Anterior cingulate cortex (tissue), 58 donors: ENCODE measurements at regions not wholly inside any gene's neighbourhood (a gene's known extent, or its start where the extent isn't known, plus 50 kb on each side); places are given as distances from the start of the nearest gene placed in this dataset.
"Not testable (repeated sequence)": the region's sequence is repeated elsewhere in the genome, so short reads cannot be mapped to it uniquely, and the experiment has no call there.

Source experiments
- DNase-seq, 58 donors: peaks; one replicate each; lab custom pipeline; 2025; lab: John Stamatoyannopoulos, UW

GRCh38 chr6:22115559-22115958 lies 181.3 kb downstream of the PRL start:
- DNase-seq: no peak

- no peak for DNase-seq
Observed at GRCh38 chr6:22117631-22118030, 179.2 kb downstream of the PRL start.

GRCh38 chr6:22119500-22119899 lies 177.3 kb downstream of the PRL start:
- DNase-seq: no peak

GRCh38 chr6:22124756-22125155 lies 172.1 kb downstream of the PRL start:
- DNase-seq: no peak

GRCh38 chr6:22126910-22127309 lies 169.9 kb downstream of the PRL start:
- no peak for DNase-seq

GRCh38 chr6:22129751-22130150 lies 167.1 kb downstream of the PRL start:
- no peak for DNase-seq

GRCh38 chr6:22132656-22133055 lies 164.2 kb downstream of the PRL start:
- no peak for DNase-seq

- DNase-seq: no peak
Observed at GRCh38 chr6:22133357-22133756, 163.5 kb downstream of the PRL start.

- no peak for DNase-seq
Observed at GRCh38 chr6:22134308-22134707, 162.5 kb downstream of the PRL start.

GRCh38 chr6:22135395-22135794 lies 161.4 kb downstream of the PRL start:
- no peak for DNase-seq

GRCh38 chr6:22140736-22141135 lies 156.1 kb downstream of the PRL start:
- not testable (repeated sequence) for DNase-seq

GRCh38 chr6:22141241-22141745 lies 155.5 kb downstream of the PRL start:
- DNase-seq: no peak

- DNase-seq: no peak
Observed at GRCh38 chr6:22142856-22143255, 154.0 kb downstream of the PRL start.

- DNase-seq: no peak
Observed at GRCh38 chr6:22145376-22145775, 151.5 kb downstream of the PRL start.

GRCh38 chr6:22145823-22146677 lies 150.8 kb downstream of the PRL start:
- peak; percentile 13 to 89 (median 78) for DNase-seq

GRCh38 chr6:22146678-22146930 lies 150.2 kb downstream of the PRL start:
- DNase-seq: peak in 33 of 58 donors; percentile 10 to 78 (median 45)

- DNase-seq: peak in 46 of 58 donors; percentile 11 to 80 (median 45)
Observed at GRCh38 chr6:22146931-22147701, 149.7 kb downstream of the PRL start.

GRCh38 chr6:22147921-22148776 lies 148.7 kb downstream of the PRL start:
- peak in 38 of 58 donors; percentile 1 to 58 (median 26) for DNase-seq

GRCh38 chr6:22149096-22149495 lies 147.7 kb downstream of the PRL start:
- peak in 17 of 58 donors; percentile 1 to 14 (median 5) for DNase-seq

- DNase-seq: peak in 39 of 58 donors; percentile 1 to 71 (median 32)
Observed at GRCh38 chr6:22149501-22150367, 147.1 kb downstream of the PRL start.
